SH-SY5Y (cell line): ENCODE measurements at regions not wholly inside any gene's neighbourhood (a gene's known extent, or its start where the extent isn't known, plus 50 kb on each side); places are given as distances from the start of the nearest gene placed in this dataset.

Experiments used
- GATA2 ChIP-seq: IDR thresholded peaks from 2 replicates; pipeline ENCODE4 v1.6.1; 2011; ENCODE audit warnings: mild to moderate bottlenecking, low read depth, low read length
- GATA3 ChIP-seq: IDR thresholded peaks from 2 replicates; pipeline ENCODE4 v1.6.1; 2011; ENCODE audit warnings: low read depth, mild to moderate bottlenecking, low read length, moderate library complexity

- TF ChIP-seq GATA2, result no peak
- no peak for TF ChIP-seq GATA3
Observed at GRCh38 chr18:77807650-77808049, 558.0 kb downstream of the GALR1 start.
